Hepatocyte (in vitro differentiated cells): ENCODE measurements at regions not wholly inside any gene's neighbourhood (a gene's known extent, or its start where the extent isn't known, plus 50 kb on each side); places are given as distances from the start of the nearest gene placed in this dataset.

Source experiments
- DNase-seq: peaks from one replicate; pipeline ENCODE4 v3.0.0-alpha.2; 2016; ENCODE audit warnings: low spot score
- H2AFZ ChIP-seq: fragments of 200-600 bp; sonication (generic); 2 replicates; pipeline ENCODE4 v1.6.0; 2016; ENCODE audit warnings: antibody characterized with exemption, mild to moderate bottlenecking
- H3K27ac ChIP-seq: fragments of 200-600 bp; sonication (generic); 2 replicates; pipeline ENCODE4 v1.5.1; 2016; ENCODE audit warnings: mild to moderate bottlenecking
- H3K27me3 ChIP-seq: fragments of 200-600 bp; sonication (generic); 2 replicates; pipeline ENCODE4 v1.6.1; 2016
- H3K36me3 ChIP-seq: fragments of 200-600 bp; sonication (generic); replicated peaks from 2 replicates; pipeline ENCODE4 v1.5.1; 2016; ENCODE audit warnings: low read depth; ENCODE audit not compliant: insufficient read depth
- H3K4me1 ChIP-seq: fragments of 200-600 bp; sonication (generic); 2 replicates; pipeline ENCODE4 v1.5.1; 2016; ENCODE audit warnings: mild to moderate bottlenecking, moderate library complexity; ENCODE audit not compliant: insufficient read depth
- H3K4me2 ChIP-seq: fragments of 200-600 bp; sonication (generic); 2 replicates; pipeline ENCODE4 v1.6.0; 2016
- H3K4me3 ChIP-seq: fragments of 200-600 bp; sonication (generic); 2 replicates; pipeline ENCODE4 v1.5.1; 2016; ENCODE audit warnings: mild to moderate bottlenecking
- H3K79me2 ChIP-seq: fragments of 200-600 bp; sonication (generic); 2 replicates; pipeline ENCODE4 v1.6.0; 2017; ENCODE audit warnings: mild to moderate bottlenecking
- H3K9me2 ChIP-seq: fragments of 200-600 bp; sonication (generic); replicated peaks from 2 replicates; pipeline ENCODE4 v1.6.0; 2017; ENCODE audit warnings: mild to moderate bottlenecking; ENCODE audit not compliant: insufficient read depth
- H3K9me3 ChIP-seq: fragments of 200-600 bp; sonication (generic); 2 replicates; pipeline ENCODE4 v1.5.1; 2016; ENCODE audit warnings: low read depth, mild to moderate bottlenecking
- H4K20me1 ChIP-seq: fragments of 200-600 bp; sonication (generic); 2 replicates; pipeline ENCODE4 v1.6.0; 2016; ENCODE audit warnings: mild to moderate bottlenecking; ENCODE audit not compliant: insufficient read depth, poor library complexity, severe bottlenecking
- EZH2 ChIP-seq: fragments of 200-600 bp; sonication (generic); IDR thresholded peaks from 2 replicates; pipeline ENCODE4 v1.6.1; 2016; ENCODE audit warnings: antibody characterized with exemption, mild to moderate bottlenecking, borderline replicate concordance
- EZH2phosphoT487 ChIP-seq: fragments of 200-600 bp; sonication (generic); IDR thresholded peaks from one replicate; pipeline ENCODE4 v1.6.1; 2018; ENCODE audit warnings: antibody characterized with exemption, mild to moderate bottlenecking, low read depth, moderate library complexity; ENCODE audit not compliant: unreplicated experiment, severe bottlenecking
- WGBS: methylation state at CpG from one replicate; pipeline ENCODE4 v1.1.6; 2016; ENCODE audit warnings: low lambda C conversion rate; ENCODE audit errors: missing lambda C conversion rate; 5-methylcytosine and 5-hydroxymethylcytosine counted together
- TF ChIP-seq, protein P1 (sequence below): fragments of 200-600 bp; sonication (generic); IDR thresholded peaks from 2 replicates; pipeline ENCODE4 v1.5.1; 2016; ENCODE audit warnings: antibody characterized with exemption, mild to moderate bottlenecking; ENCODE audit not compliant: poor library complexity

DNA sequence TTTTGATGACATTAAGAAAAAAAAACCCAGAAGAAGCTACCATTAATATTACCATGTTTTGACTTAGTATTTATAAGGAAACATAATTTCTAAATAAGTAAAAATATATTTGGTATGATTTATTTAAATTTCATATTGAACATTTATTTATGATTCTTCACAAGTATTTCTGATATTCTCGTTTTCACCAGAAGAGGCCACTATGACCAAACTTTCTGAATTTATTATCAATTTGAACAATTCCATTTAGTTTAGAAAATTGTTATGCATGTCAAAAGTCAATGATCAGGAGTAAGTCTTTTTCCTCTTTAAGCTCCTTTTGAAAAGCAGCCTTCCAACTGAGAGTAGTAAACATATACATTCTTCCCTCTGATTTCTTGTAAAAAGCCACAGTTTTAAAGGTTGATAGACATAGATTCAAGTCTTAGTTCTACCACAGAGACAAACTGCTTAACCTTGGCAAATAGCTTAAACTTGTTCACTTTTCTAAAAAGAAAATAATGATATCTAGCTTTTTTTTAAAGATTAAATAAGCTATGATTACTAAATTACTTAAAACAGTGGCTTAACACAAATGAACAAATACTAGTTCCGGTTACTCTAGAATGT, 329.9 kb downstream of the TRIB2 start:
- DNase-seq = no peak
- 46% methylated on average over 2 of the region's 2 CpGs for WGBS
- Histone ChIP-seq H2AFZ (no peak overlapping the region), H3K4me3 (no peak overlapping the region), H3K79me2 (no peaks in the 10 kb centered on the region), H3K4me2 (no peak overlapping the region), H3K9me3 (no peaks in the 10 kb centered on the region), H3K27ac (no peak overlapping the region), H4K20me1 (no peaks in the 10 kb centered on the region), H3K4me1 (no peaks in the 10 kb centered on the region), H3K27me3 (no peaks in the 10 kb centered on the region), H3K36me3 (no peaks in the 10 kb centered on the region), H3K9me2 (no peaks in the 10 kb centered on the region)
- TF ChIP-seq, protein P1, sequence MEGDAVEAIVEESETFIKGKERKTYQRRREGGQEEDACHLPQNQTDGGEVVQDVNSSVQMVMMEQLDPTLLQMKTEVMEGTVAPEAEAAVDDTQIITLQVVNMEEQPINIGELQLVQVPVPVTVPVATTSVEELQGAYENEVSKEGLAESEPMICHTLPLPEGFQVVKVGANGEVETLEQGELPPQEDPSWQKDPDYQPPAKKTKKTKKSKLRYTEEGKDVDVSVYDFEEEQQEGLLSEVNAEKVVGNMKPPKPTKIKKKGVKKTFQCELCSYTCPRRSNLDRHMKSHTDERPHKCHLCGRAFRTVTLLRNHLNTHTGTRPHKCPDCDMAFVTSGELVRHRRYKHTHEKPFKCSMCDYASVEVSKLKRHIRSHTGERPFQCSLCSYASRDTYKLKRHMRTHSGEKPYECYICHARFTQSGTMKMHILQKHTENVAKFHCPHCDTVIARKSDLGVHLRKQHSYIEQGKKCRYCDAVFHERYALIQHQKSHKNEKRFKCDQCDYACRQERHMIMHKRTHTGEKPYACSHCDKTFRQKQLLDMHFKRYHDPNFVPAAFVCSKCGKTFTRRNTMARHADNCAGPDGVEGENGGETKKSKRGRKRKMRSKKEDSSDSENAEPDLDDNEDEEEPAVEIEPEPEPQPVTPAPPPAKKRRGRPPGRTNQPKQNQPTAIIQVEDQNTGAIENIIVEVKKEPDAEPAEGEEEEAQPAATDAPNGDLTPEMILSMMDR = peak; percentile 61
- no peak for TF ChIP-seq EZH2

DNA sequence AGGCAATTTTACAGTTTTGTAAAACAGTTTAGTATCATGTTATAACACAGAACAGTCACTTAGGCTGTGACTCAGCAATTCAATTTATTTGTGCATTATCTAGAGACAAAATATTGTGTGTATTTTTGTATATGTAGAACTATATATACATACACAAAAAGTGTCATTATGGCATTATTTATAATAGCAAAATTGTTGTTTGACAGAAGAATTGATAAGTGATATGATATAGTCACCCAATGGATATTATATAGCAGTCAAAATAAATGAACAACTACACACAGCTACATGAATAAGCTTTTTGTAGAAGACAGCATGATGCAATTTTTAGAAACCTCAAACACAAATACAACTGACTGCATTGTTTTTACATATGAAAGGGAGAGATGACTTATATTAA, 334.0 kb downstream of the TRIB2 start:
- H3K9me3 ChIP-seq = no peaks in the 10 kb centered on the region
- H3K36me3 ChIP-seq = no peaks in the 10 kb centered on the region
- H3K27ac ChIP-seq = no peak overlapping the region
- H3K9me2 ChIP-seq = no peaks in the 10 kb centered on the region
- no peak overlapping the region for H3K4me3 ChIP-seq
- no peak for DNase-seq
- no peak overlapping the region for H2AFZ ChIP-seq
- no peak for TF ChIP-seq EZH2
- TF ChIP-seq EZH2phosphoT487 = no peak
- TF ChIP-seq, protein P1 = no peak
- no peaks in the 10 kb centered on the region for H4K20me1 ChIP-seq
- H3K79me2 ChIP-seq = no peaks in the 10 kb centered on the region
- no peaks in the 10 kb centered on the region for H3K27me3 ChIP-seq
- no peak overlapping the region for H3K4me2 ChIP-seq
- no peaks in the 10 kb centered on the region for H3K4me1 ChIP-seq

DNA sequence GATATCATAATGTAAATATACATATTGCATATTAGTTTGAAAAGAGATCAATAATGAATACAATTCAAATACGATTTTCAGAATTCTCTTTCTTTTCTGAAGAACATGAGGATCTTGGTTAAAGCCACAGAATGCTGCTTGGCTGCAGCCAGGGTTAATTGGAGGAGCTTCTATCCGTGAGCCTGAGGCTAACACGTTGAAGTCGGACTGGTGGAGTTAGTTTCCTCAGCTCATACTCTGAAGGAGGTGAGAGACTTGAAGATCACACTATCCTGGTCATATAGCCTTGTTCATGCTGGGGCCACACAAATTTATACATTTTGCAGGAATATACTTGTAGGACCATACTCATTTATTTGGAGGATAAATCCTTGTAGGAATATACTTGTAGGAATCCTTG, 335.8 kb downstream of the TRIB2 start:
- Histone ChIP-seq H3K9me3 (no peaks in the 10 kb centered on the region), H3K4me3 (no peak overlapping the region), H3K4me2 (no peak overlapping the region), H3K4me1 (no peaks in the 10 kb centered on the region), H3K27ac (no peak overlapping the region), H3K79me2 (no peaks in the 10 kb centered on the region), H3K36me3 (no peaks in the 10 kb centered on the region), H4K20me1 (no peaks in the 10 kb centered on the region), H2AFZ (no peak overlapping the region), H3K9me2 (no peaks in the 10 kb centered on the region), H3K27me3 (no peaks in the 10 kb centered on the region)
- 49% methylated on average over 4 of the region's 4 CpGs for WGBS
- no peak for DNase-seq
- TF ChIP-seq EZH2phosphoT487 (no peak), EZH2 (no peak)
- TF ChIP-seq, protein P1 = no peak

GRCh38 chr2:13056259-13056843, 339.6 kb downstream of the TRIB2 start:
- Histone ChIP-seq H3K27ac (no peak overlapping the region), H3K36me3 (no peaks in the 10 kb centered on the region), H3K4me3 (no peak overlapping the region), H3K4me1 (no peaks in the 10 kb centered on the region), H3K4me2 (no peak overlapping the region), H3K79me2 (no peaks in the 10 kb centered on the region), H3K9me3 (no peaks in the 10 kb centered on the region), H4K20me1 (no peaks in the 10 kb centered on the region), H3K27me3 (no peaks in the 10 kb centered on the region), H3K9me2 (no peaks in the 10 kb centered on the region), H2AFZ (no peak overlapping the region)
- DNase-seq = peak; percentile 6
- 42% methylated on average over 3 of the region's 3 CpGs for WGBS
- TF ChIP-seq EZH2phosphoT487 (no peak), EZH2 (no peak)
- TF ChIP-seq, protein P1 = peak; percentile 53
